Endothelial cell of umbilical vein (primary cell): ENCODE measurements at regions not wholly inside any gene's neighbourhood (a gene's known extent, or its start where the extent isn't known, plus 50 kb on each side); places are given as distances from the start of the nearest gene placed in this dataset.

Experiments used
- BruUV-seq: library from RNA; stranded (reverse); fragments of 400-500 nt; replicated peaks from 2 replicates; lab custom pipeline; 2021; lab: Mats Ljungman, UMichigan
- CTCF ChIA-PET: fragments of 300-600, 350-600 bp; sonication (Branson Sonifier 250); formaldehyde crosslinking; loops from one replicate; lab custom pipeline; 2021; ENCODE audit warnings: antibody characterized with exemption, inconsistent platforms; lab: Charles Lee
- POLR2A ChIA-PET: fragments of 300-600, 350-600 bp; sonication (Branson Sonifier 250); formaldehyde crosslinking; loops from one replicate; lab custom pipeline; 2021; ENCODE audit warnings: antibody characterized with exemption, inconsistent platforms; lab: Charles Lee
- DNase-seq: peaks from one replicate; pipeline ENCODE4 v3.0.0-alpha.2; 2011; ENCODE audit warnings: low read depth, low spot score
- FAIRE-seq: peaks from 2 replicates; lab custom pipeline; 2011; peaks lifted over from hg19 to GRCh38; lab: Jason Lieb, UNC
- H2AFZ ChIP-seq: 2 replicates; pipeline ENCODE4 v1.6.0; 2012; ENCODE audit warnings: low read depth, low read length, control low read depth, inconsistent platforms
- H3K27ac ChIP-seq: 2 replicates; pipeline ENCODE4 v1.5.1; 2011; ENCODE audit warnings: low read depth, mild to moderate bottlenecking, control low read depth, low read length, moderate library complexity; ENCODE audit not compliant: insufficient read depth
- H3K27me3 ChIP-seq, 2 experiments: 2 replicates each; pipeline versions ENCODE4 v1.6.0 to v1.6.1; 2011; ENCODE audit warnings: low read length in 2 of 2, mixed read lengths in 1 of 2; ENCODE audit not compliant: control insufficient read depth in 2 of 2, insufficient read depth in 2 of 2
- H3K36me3 ChIP-seq, 2 experiments: 2 replicates in 1 of 2; 3 replicates in 1 of 2; pipeline ENCODE4 v1.5.1; 2011; ENCODE audit warnings: low read length in 2 of 2, mild to moderate bottlenecking in 1 of 2, moderate library complexity in 1 of 2; ENCODE audit not compliant: control insufficient read depth in 2 of 2, insufficient read depth in 2 of 2; ENCODE audit errors: extremely low read depth in 1 of 2
- H3K4me1 ChIP-seq: 3 replicates; pipeline ENCODE4 v1.5.1; 2011; ENCODE audit warnings: mild to moderate bottlenecking, low read length; ENCODE audit not compliant: control insufficient read depth, insufficient read depth; ENCODE audit errors: extremely low read depth
- H3K4me2 ChIP-seq: 2 replicates; pipeline ENCODE4 v1.6.1; 2011; ENCODE audit warnings: low read length, control low read depth, mixed read lengths; ENCODE audit not compliant: insufficient read depth
- H3K4me3 ChIP-seq, 3 experiments: fragments of 200-600 bp in 1 of 3; sonication (generic), shearing (Covaris generic) in 1 of 3; replicated peaks in 1 of 3; 2 replicates each; pipeline ENCODE4 v1.5.1; 2011 to 2016; ENCODE audit warnings: control low read depth in 3 of 3, low read length in 3 of 3, mild to moderate bottlenecking in 2 of 3, inconsistent platforms in 1 of 3, low read depth in 1 of 3, moderate library complexity in 1 of 3; ENCODE audit not compliant: insufficient read depth in 1 of 3
- H3K79me2 ChIP-seq: 2 replicates; pipeline ENCODE4 v1.6.0; 2012; ENCODE audit warnings: low read length, inconsistent platforms; ENCODE audit not compliant: control insufficient read depth, insufficient read depth
- H3K9ac ChIP-seq: replicated peaks from 2 replicates; pipeline ENCODE3; 2011; ENCODE audit warnings: low read length, control low read depth; ENCODE audit not compliant: insufficient read depth; ENCODE audit errors: extremely low read depth
- H3K9me1 ChIP-seq: replicated peaks from 3 replicates; pipeline ENCODE4 v1.6.0; 2011; ENCODE audit warnings: mild to moderate bottlenecking, low read length; ENCODE audit not compliant: control insufficient read depth, insufficient read depth; ENCODE audit errors: extremely low read depth
- H3K9me3 ChIP-seq: replicated peaks from 2 replicates; pipeline ENCODE4 v1.5.1; 2012; ENCODE audit warnings: low read length, inconsistent platforms; ENCODE audit not compliant: control insufficient read depth, insufficient read depth
- H4K20me1 ChIP-seq: replicated peaks from 2 replicates; pipeline ENCODE3; 2011; ENCODE audit warnings: mild to moderate bottlenecking, low read length; ENCODE audit not compliant: control insufficient read depth, insufficient read depth; ENCODE audit errors: extremely low read depth
- FOS ChIP-seq: IDR thresholded peaks from 2 replicates; pipeline ENCODE4 v1.6.1; 2011; ENCODE audit warnings: mild to moderate bottlenecking, low read length, moderate library complexity, borderline replicate concordance; ENCODE audit not compliant: insufficient read depth
- GATA2 ChIP-seq: IDR thresholded peaks from 2 replicates; pipeline ENCODE4 v1.7.0; 2011; ENCODE audit warnings: low read depth, mild to moderate bottlenecking, moderate library complexity, mixed read lengths, low read length; ENCODE audit not compliant: insufficient read length, insufficient read depth
- JUN ChIP-seq: IDR thresholded peaks from 2 replicates; pipeline ENCODE4 v1.6.1; 2011; ENCODE audit warnings: borderline replicate concordance, low read depth; ENCODE audit not compliant: insufficient read length, insufficient read depth
- POLR2A ChIP-seq: IDR thresholded peaks from 2 replicates; pipeline ENCODE4 v1.6.1; 2012; ENCODE audit warnings: low read depth, mild to moderate bottlenecking, control low read depth, low read length
- dilution Hi-C: fragments of 300-500 bp; cut with MboI; formaldehyde crosslinking; loops from one replicate; pipeline ENCODE4 v1.15.0; 2019; ENCODE audit warnings: low sequenced_read_pairs; ENCODE audit not compliant: extremely low pct_ligation_motif_present
- intact Hi-C: fragments of 100-400 bp; cut with micrococcal nuclease; formaldehyde crosslinking; loops from one replicate; pipeline ENCODE4 v1.10.0; 2022
- TF ChIP-seq, protein P1 (sequence below): IDR thresholded peaks from 2 replicates; pipeline ENCODE4 v1.6.1; 2011; ENCODE audit not compliant: insufficient read depth, insufficient read length

DNA sequence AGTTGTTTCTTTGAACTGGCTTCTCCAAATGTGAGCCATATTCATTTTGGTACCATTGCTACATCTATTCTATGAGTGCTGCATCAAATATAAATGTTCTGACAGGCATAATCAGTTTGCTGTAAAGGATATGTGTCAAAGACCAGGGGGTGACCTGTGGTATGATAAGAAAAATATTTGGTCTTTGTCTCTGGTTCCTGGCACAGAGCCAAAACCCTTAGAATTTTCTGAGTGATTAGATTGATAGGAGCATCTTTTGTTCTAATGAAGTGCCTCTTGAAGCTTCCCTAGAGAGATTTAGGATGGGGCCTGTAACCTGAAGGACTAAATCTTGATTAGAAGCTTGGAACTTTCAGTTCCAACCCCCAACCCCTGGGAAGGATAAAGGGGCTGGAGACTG is 256.3 kb downstream of the NNT start:
- BruUV-seq: no TSS peak
- Histone ChIP-seq H3K4me1 (no peaks in the 10 kb centered on the region), H3K9ac (no peak overlapping the region), H3K4me2 (no peak overlapping the region), H4K20me1 (no peaks in the 10 kb centered on the region), H3K36me3 (no peaks in the 10 kb centered on the region), H3K9me3 (no peaks in the 10 kb centered on the region), H3K27ac (no peak overlapping the region), H3K79me2 (no peaks in the 10 kb centered on the region), H3K9me1 (no peaks in the 10 kb centered on the region), H2AFZ (no peak overlapping the region), H3K27me3 (no peaks in the 10 kb centered on the region), H3K4me3 (no peak overlapping the region)
- ChIA-PET CTCF (no interaction called here), POLR2A (no interaction called here)
- intact Hi-C loops (loop anchor here (10.0 kb wide), 1 partner anchor 1625 kb away; no protein-coding TSS in a partner anchor), dilution Hi-C loops (no loop called here)
- no peak for FAIRE-seq
- no peak for DNase-seq
- TF ChIP-seq, protein P1, sequence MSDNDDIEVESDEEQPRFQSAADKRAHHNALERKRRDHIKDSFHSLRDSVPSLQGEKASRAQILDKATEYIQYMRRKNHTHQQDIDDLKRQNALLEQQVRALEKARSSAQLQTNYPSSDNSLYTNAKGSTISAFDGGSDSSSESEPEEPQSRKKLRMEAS: no peak
- no peak for TF ChIP-seq JUN

DNA sequence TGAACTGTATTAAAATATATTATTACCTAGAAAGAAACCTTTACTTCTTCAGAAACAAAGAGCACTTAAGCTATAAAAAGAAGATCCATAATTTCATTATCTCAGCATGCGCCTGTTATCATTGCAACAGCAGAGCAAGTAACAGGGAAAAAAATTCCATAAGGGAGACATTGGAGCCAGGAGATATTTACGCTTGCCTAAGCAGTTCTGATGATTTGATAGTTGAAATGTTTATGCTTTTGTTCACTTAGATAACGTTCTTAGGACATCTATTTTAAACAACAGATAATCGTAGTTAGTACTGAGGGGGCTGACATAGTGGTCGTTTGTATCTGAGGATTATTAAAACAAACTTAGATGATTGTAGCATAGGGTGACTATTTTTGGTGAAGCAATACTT is 252.5 kb downstream of the NNT start:
- Histone ChIP-seq H3K36me3 (no peaks in the 10 kb centered on the region), H3K9ac (no peak overlapping the region), H3K27ac (no peak overlapping the region), H3K79me2 (no peaks in the 10 kb centered on the region), H2AFZ (no peak overlapping the region), H3K4me1 (no peaks in the 10 kb centered on the region), H3K27me3 (no peaks in the 10 kb centered on the region), H3K9me1 (no peaks in the 10 kb centered on the region), H3K4me2 (no peak overlapping the region), H4K20me1 (no peaks in the 10 kb centered on the region), H3K9me3 (no peaks in the 10 kb centered on the region), H3K4me3 (no peak overlapping the region)
- ChIA-PET CTCF (no interaction called here), POLR2A (no interaction called here)
- no TSS peak for BruUV-seq
- dilution Hi-C loops (no loop called here), intact Hi-C loops (loop anchor here (10.0 kb wide), 1 partner anchor 1629 kb away; no protein-coding TSS in a partner anchor)
- TF ChIP-seq POLR2A (no peak), GATA2 (no peak), FOS (no peak)
- DNase-seq: no peak
- no peak for FAIRE-seq
